HG03354 (cell line): ENCODE measurements at regions not wholly inside any gene's neighbourhood (a gene's known extent, or its start where the extent isn't known, plus 50 kb on each side); places are given as distances from the start of the nearest gene placed in this dataset.
"Not testable (repeated sequence)": the region's sequence is repeated elsewhere in the genome, so short reads cannot be mapped to it uniquely, and the experiment has no call there.

Experiments
- ATAC-seq: cut with Tn5 transposase; IDR thresholded peaks from one replicate; pipeline ENCODE4 v1.9.1; 2021; ENCODE audit warnings: mild to moderate bottlenecking; ENCODE audit not compliant: unreplicated experiment, poor library complexity, severe bottlenecking

GRCh38 chrX:139158256-139158655, 372.3 kb upstream of the F9 start:
- ATAC-seq = no peak

DNA sequence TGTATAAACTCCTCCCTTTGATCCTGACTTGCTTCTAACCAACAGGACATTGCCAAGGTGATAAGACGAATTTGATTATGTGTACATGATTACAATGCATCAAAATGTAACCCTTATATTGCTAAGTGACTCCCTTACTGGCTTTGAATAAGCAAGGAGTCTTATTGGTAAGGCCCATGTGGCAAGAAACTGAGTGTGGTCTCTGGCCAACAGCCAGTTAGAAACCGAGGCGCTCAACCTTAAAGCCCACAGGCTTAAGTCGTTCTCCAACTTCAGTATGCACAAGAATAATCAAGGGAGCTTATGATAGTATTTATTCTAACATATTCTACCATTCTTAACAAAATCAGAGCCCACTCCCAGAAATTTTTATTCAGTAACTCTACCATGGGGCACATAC, 374.2 kb upstream of the F9 start:
- no peak for ATAC-seq

DNA sequence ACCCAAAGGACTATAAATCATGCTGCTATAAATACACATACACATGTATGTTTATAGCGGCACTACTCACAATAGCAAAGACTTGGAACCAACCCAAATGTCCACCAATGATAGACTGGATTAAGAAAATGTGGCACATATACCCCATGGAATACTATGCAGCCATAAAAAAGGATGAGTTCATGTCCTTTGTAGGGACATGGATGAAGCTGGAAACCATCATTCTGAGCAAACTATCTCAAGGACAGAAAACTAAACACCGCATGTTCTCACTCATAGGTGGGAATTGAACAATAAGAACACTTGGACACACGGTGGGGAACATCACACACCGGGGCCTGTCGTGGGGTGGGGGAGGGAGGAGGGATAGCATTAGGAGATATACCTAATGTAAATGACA, 383.9 kb upstream of the F9 start:
- ATAC-seq = not testable (repeated sequence)

GRCh38 chrX:139141370-139141769, 389.2 kb upstream of the F9 start:
- ATAC-seq = no peak

DNA sequence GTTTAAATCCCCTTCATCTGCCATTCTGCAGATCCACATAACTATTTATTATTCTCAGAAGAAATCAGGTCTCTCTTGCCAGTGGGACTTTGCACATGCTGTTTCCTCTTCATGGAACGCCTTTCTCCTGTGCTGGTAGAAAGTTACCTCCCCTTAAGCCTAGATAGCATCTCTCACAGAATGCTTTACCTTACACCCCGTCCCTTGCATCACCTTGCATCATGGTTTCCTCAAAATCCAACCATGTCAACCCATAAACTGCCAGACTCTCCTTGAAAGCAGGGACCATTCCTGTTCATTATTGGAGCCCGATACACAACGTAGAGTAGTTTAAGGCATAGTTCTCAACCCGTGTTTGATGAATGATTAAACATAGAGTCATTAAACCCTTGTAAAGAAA, 396.2 kb upstream of the F9 start:
- no peak for ATAC-seq

DNA sequence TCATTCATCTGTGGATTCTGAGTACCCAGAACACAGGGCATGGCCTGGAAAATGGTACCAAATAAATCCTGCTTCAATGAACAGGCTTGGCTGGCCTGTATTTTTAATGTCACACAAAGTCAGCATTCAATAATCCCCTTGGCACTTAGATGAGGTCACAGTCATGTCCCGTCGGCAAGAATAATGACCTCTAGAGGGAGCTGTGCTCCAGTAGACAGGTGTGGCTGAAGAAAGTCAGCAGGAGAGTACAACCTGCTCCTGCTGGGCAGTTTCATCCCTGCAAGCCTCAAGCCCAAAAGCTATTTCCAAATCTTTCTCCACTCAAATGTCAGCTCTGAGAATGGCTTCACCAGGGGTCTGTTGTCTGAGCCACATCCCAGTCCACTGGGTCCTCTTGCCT, 404.0 kb upstream of the F9 start:
- ATAC-seq = peak; percentile 90

- ATAC-seq = no peak
Observed at GRCh38 chrX:139125916-139126315, 404.6 kb upstream of the F9 start.

DNA sequence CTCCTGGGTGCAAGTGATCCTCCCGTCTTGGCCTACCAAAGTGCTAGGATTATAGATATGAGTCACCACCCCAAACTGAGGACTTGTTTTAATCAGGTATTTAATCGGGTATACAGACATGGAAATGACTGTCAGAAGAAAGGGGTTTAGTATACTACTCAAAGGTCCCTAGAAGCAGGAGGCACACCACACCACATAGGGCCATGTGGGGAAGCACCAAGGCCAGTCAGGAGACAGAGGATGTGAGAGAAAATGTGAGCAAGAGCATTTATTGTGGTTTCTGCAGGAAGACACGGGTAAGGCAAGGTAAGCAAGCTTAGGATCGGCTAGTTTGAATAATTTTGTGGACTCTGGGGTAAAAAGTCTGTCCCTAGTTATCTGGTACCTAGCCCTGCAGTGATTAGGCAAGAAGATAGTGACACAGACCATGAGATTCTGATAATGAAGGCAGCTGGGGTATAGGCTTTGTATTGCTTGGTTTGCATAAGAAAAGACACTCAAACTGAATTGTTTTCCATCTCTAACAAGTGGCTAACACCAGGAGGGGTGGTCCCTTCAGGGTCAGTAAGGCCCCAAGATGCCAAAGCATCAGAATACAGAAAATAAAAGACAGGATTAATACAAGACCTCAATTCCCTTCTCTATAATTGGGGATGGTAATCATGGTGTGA, 408.8 kb upstream of the F9 start:
- no peak for ATAC-seq

DNA sequence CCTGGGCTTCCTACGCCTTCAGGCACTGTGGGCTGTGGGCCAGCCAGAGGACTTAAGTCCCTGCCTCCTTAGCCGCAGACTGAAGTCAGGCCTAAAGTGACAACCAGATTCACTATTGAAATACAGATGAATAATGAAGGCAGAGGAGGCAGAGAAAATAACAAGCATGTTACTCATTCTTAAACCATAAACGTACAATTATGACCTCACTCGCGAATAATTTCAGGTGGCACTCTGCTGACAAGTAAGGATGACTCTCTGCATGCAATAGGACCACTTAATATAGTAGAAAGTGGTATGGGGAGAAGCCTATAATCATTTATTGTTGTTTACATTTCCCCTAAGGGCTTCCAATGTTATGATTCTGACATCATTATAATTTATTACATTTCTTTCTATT, 409.2 kb upstream of the FGF13 start:
- no peak for ATAC-seq

- ATAC-seq = no peak
Observed at GRCh38 chrX:139113708-139114107, 402.2 kb upstream of the FGF13 start.

- no peak for ATAC-seq
Observed at GRCh38 chrX:139112432-139112831, 400.9 kb upstream of the FGF13 start.

DNA sequence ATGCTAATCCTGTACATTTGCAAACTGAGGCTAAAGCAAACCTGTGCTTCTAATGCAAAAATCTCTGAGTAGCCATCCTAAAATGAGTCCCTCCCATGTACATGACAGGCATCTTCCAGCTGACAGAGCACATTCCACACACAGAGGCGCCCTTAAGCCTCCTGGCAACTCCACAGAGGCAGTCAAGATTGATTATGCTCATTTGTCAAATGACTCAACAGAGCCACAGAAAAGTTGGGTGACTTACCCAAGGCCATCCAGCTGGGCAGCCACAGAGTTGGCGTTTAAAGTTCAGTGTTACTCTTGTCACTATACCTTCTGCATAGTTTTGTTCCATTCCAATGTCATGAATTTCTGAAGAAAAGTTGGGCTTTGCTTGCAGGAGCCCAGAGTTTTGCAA, 394.6 kb upstream of the FGF13 start:
- no peak for ATAC-seq

DNA sequence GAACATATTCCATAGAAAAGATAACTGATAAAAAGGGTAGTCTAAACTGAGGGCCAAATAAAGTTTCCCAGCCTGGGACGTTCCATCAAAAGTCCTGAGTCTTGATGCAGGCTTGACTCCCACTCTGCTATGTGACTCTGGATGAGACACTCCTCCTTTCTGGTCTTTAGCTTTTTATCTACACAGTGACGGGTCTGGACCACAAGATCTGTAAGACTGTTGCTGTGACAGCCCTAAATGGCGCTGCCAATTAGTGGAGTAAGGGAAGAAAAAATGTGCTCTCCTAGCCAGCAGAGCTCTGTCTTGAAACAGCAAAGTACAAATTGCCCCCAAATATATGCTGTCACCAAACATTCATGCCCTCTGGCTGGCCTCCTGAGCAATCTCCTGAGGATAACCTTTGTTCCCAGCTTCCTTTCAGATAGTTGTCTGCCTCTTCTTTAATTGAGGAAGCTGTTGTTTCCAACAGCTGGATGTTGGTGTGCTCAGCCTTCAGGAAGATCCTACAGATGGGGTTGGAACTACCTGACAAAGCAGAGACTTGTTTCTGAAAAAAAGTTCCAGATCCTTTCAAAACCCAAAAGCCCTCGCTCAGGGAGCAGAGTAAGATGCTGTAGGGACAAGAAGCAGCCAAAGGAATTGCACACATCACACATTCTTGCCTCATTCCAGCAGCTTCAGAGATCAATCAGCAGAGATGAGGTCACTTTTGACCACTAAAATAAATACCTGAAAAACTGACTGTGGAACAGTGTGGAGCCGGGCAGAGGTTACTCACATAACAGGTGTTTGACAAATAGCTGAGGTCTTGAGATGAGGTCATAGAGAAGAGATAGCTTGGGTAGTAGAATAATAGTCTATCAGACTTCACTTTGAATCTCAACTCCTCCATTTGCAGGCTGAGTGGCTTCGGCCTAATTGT, 383.4 kb upstream of the FGF13 start:
- ATAC-seq = no peak

DNA sequence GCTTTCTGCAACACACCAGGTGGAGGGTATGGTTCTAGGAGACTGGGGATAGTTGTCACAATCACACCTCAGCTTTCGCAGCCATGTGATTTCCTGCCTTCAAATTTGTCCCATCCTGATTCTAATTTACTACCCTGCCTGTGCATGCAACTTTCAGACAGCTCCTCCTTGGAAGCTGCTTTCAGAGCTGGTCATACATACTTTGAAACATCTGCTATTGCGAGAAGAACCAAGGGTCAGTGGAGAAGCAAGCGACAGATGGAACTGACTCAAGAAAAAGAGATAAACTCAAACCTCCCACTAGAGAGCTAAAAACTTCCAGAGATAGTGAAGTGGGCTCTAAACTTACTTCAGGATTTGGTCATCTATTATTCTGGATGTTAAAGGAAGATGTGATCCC, 381.7 kb upstream of the FGF13 start:
- ATAC-seq = no peak

DNA sequence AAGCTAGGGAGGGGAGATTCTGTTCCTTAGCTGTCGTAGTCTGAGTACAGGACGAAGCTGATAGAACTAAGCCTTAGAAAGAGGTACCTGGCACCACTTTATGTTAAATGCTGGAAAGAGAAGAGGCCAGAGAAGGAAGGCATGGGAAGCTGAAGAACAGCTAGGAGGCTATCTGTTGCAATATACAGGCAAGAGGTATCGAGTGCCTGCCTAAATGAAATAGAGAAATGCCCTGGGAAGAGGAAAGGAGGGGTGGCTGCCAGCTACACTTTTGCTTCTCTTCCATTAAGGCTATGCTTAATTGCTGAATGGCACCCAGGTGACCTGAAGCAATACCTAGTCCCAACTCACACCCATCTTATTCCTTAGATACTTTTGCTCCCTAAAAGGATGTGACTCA, 380.4 kb upstream of the FGF13 start:
- no peak for ATAC-seq

GRCh38 chrX:139091066-139091465, 379.5 kb upstream of the FGF13 start:
- ATAC-seq = no peak

GRCh38 chrX:139086246-139086645, 374.7 kb upstream of the FGF13 start:
- no peak for ATAC-seq

DNA sequence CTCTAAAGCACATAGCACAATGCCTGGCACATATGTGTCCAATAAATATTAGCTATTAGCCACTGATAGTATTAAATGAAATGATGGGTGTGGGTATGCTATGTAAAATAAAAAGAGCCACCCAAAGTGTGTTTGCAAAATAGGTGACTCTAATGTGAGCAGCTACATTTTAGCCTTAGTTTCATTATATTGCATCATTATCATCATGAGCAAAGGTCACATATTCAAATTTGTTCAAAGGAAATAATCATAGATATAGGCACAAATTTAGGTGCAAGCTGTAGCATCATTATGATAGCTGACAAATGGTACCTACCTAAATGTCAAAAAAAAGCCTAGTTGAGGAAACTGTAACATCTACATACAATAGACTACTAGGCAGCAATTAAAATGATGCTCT, 373.9 kb upstream of the FGF13 start:
- no peak for ATAC-seq

DNA sequence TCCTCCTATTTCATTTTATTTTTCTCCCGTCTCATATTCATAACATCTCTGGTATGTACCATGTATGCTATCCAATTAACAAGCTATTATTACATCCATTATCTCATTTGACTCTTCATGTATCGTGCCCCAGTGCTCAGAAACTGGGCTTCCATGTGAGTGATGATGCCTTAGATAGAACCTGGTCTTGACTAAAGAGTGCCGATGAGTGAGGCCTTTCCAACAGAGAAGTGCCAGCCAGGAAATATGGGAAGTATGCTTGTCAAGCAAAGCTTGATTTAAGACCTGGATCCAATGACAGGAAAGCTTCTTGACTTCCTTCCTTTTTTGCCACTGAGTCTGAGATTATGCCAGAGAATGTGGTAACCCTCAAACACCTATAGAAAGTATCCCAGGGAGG, 371.7 kb upstream of the FGF13 start:
- ATAC-seq = no peak

GRCh38 chrX:139081965-139082364, 370.4 kb upstream of the FGF13 start:
- no peak for ATAC-seq

- no peak for ATAC-seq
Observed at GRCh38 chrX:139079789-139080188, 368.3 kb upstream of the FGF13 start.
